Astrocyte of the hippocampus (primary cell): ENCODE measurements at regions not wholly inside any gene's neighbourhood (a gene's known extent, or its start where the extent isn't known, plus 50 kb on each side); places are given as distances from the start of the nearest gene placed in this dataset.
"Not testable (repeated sequence)": the region's sequence is repeated elsewhere in the genome, so short reads cannot be mapped to it uniquely, and the experiment has no call there.

Source experiments
- DNase-seq: peaks from one replicate; pipeline ENCODE4 v3.0.0; 2011; ENCODE audit warnings: low read depth, low spot score

DNA sequence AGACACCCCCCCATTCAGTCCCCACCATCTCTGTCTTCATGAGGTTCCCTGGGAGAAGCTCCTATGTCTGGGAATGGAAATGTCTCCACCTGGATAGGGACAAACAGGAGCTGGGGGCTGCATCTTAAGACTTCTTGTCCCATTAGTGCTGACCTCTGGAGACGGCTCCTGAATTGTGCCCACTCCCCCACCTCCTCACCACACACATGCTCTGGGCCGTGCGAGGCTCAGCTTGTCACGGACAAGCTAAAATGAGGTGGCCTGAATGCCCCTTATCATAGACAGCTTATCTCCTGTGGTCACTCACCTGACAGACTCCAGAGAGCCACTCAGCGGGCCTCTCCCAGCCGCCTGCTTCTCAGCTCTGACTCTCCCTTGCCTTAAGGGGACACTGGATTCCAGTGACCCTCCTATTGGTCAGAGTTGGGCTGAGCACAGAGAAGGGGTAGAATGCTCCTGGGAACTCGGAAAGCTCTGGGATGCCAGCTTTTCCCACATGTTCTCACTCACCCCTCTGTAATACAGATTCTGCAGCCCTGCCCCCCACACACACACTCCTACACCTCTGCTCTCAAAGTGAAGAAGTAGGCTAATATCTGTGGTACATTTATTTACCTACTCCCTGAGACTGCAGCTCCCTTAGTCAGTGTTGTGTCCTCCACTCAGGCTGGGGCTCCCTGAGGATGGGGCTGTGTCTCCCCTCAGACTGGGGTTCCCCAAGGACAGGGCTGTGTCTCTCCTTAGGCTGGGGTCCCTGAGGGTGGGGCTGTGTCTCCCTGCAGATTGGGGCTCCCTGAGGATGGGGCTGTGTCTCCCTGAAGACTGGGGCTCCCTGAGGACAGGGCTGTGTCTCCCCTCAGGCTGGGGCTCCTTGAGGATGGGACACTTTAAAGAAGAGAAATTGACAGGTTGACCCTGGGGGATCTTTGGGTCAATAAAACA, 167.5 kb downstream of the VEGFA start:
- no peak for DNase-seq

DNA sequence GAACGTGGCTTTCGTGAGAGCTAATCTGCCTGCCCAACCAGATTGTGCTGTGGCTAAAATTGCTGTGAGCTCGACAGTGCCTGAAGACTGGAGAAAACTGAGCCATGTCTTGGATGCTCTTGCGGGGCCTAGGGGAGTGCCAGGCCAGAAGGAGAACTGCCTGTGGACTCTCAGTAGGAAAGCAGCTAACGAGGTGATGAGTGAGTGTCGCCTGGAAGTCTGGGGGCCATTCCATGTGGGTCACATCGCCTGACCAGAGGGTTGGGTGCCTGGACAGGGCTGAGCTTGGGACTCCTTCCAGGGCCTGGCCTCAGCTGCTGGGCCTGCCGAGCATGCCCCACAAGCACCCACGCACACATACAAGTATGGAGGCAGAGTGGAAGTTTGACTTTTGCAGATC, 166.5 kb downstream of the VEGFA start:
- no peak for DNase-seq

DNA sequence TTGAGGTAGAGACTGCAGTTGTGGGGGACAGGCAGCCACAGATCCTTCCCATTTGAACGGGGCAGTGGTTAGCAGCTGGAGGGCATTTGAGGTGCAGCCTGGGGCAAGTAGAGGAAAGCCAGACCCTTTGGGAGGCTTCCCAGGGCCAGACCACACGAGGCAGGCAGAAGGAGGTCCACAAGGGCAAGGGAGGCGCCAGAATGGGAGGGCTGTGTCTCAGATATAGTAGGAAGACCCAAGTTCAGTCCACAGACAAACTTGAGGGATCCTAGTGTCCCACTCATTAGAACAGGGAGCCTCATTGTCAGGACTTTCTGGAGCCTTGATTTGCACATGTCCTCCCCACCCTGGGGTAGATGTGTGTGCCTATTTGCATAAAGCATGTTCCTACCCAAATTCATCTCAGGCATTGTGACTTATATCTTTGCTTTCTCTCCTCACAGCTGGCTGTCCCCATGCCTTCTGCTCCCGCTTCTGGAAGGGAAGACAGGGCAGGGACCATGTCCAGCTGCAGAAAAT, 166.0 kb downstream of the VEGFA start:
- DNase-seq = no peak

DNA sequence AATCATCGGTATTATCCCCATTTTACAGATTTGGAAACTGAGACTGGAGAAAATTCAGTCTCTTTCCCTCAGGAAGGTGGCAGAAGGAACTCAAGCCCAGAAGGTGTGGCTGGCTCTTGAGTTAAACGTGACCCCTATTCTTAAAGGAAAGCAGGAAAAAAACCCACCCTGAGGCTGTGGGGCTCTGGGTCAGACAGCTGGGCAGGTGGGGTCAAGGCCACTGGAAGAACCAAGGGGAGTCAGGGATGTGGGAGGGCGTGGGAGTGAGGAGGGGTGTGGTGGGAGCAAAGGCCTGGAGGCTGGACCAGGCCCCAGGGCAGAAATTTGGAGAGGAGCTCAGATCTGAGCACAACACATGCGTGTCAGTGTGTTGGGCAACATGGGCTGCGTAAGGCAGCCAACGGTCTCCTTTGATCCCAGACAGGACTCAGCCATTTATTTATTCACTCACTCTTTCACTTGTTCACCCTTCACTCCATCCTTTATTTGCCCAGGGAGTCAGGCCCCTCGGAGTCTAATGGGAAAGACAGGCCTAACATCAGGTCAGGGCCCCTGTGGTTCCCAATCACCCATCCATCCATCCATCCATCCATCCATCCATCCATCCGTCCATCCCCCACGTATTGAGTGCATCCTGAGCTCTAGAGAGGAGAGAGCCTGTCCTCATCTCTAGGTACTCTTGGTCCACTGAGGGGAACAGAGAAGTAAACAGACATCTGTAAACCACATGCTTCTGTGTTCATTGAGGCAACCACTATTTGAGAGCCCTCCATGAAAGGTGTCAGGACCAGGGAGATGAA, 165.0 kb downstream of the VEGFA start:
- no peak for DNase-seq

DNA sequence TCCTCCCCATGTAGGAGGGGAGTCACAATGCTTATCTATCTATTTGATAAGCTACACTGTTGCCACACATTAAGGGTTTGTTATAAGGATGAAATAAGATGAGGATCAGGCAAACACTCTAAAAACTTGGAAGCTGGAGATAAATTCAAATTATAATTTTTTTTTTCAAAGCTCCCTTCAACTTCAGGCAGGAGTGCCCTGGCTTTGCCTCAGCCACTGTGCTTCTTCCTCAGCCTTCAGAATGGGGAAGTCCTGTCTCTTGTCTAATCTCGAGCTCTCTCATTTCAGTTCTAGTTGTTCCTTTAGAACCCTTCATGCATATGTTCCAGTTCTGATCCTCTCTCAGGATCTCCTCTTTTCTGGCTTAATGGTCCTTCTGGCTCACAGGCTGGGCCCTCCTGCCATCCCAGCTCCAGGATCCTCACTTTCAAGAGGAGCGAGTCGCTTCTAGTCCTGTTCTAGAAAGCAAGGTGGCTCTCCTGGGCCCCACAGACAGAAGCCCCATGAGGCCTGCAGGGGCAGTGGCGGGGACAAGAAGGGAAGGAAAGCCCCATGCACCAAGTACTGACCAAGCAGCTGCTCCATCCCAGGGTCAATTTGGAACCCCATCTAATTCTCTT, 164.3 kb downstream of the VEGFA start:
- no peak for DNase-seq

DNA sequence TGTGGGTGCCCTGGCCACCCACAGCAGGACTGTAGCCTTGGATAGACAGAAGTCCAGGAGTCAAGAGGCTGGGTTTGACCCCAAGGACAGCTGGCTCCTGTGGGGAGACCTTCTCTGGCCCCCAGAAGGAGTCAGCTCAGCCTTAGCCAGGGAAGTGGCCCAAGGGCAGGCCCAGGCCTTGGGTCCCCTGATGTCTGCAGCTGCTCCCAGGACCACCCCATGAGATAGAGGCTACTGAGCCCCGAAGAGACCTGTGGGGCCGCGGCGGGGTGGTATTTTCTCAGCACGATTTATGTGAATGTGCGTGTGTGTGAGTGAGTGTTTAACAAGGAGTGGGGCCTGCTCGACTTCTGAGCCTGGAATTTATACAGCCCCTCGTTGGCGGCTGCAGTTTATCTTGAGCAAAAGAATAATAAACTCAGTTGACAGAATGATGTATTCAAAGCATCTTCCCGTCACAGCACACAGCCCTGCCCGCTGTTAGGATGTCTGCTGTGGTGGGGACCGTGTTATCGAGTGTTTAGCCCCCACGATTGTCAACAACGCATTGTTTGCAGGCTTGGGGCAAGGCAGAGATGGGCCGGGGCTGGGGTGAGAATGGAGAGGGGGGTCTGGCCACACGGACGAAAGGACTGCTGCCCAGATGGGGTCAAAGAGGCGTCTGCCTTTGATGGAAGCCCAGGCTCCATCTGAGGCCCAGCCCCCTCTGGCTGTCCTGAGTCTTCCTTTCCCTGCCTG, 163.3 kb downstream of the VEGFA start:
- no peak for DNase-seq

DNA sequence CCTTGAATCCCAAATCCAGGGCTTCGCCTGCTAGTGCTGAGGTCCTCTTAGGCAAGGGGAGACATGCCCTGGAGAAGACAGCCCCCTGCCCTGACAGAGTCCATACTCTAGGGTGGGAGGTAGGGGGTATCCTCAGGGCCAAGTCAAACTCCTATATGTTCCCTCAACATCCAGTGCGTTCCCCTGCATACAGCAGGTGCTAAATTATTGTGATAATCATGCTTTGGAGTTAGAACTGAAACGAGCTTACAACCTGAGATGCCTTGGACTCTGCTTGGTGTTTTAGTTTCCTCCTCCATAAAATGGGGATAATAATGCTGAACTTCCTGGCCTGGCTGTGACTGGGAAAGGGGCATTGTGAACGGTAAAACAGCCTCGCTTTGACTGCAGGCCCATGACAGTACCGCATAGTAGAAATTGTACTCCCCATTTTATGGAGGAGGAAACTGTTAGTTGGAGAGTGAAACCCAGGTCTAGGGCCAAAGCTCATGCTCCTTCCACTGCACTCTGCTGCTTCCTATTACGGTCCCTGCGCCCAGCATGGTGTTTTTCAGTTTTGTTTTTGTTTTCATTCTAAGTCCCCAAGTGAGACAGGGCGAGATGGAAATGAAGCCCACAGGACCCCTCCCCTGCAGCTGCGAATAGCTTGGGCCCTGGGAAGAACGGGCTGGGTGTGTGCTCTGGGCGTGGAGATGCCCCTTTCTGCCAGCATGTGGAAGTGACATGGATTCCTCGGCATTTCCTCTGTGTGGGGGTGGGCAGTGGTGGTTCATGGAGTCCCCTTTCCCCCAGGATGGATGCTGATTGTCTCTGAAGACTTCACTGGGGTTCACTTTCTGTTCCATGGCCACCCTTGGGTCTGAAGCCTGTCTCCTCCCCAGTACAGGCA, 162.5 kb downstream of the VEGFA start:
- DNase-seq = no peak

DNA sequence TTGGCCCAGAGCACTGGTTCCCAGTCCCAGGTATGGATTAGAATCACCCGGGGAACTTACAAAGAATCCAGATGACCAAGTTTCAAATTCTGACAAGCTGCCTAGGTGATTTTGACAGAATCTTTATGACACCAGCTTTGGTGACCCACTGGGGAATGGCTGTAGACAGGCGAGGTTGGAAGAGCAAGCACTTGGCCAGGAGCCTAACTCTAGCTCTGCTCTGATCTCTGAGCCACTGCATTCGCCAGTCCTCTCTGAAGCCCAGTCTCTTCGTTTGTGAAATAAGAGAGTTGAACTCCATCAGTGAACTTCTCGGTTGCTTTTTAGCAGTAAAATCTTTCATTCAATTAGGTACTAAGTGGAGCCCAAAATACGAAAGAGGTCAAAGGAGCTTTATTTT, 161.2 kb downstream of the VEGFA start:
- DNase-seq = no peak

DNA sequence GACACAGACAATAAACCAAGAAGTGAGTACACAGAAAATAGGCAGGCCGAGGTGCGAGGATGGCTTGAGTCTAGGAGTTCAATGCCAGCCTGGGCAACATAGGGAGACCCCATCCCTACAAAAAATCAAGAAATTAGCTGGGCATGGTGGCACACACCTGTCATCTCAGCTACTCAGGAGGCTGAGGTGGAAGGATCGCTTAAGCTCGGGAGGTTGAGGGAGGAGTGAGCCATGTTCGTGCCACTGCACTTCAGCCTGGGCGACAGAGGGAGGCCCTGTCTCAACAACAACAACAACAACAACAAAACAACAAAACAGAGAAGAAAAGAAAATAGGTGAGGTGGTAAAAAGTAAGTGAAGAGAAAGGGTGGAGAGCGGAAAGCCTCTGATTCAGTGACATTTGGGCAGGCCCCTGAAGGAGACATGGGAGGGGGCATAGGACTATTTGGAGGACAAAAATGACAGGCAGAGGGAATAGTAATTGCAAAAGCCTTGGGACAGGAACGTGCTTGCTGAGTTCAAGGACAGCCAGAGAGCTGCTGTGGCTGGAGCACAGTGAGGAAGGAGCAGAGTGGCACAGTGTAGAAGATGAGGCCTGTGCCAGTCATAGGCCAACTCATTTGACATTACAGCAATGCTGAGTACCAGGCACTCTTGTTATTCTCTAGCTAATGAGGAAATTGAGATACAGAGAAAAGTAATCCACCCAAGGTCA, 160.6 kb downstream of the VEGFA start:
- no peak for DNase-seq

DNA sequence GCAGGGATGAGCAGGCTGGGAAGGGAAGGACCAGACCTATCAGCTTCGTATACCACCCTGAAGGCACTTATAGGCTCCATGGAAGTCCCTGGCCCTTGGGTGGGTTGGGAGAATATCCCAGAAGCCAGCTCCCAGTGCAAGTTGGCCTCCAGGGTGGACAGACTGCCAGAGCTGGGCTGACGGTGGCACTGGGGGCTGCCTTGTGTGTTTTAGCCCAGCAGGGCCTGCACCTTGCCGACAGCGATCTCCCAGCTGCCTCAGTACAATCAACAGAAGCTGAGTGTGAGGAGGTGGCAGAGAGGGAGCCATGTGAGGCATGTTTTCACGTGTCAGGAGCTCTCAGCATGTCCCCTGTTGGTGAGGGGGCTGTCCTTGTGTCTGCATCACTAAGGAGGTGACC, 159.5 kb downstream of the VEGFA start:
- DNase-seq = no peak

DNA sequence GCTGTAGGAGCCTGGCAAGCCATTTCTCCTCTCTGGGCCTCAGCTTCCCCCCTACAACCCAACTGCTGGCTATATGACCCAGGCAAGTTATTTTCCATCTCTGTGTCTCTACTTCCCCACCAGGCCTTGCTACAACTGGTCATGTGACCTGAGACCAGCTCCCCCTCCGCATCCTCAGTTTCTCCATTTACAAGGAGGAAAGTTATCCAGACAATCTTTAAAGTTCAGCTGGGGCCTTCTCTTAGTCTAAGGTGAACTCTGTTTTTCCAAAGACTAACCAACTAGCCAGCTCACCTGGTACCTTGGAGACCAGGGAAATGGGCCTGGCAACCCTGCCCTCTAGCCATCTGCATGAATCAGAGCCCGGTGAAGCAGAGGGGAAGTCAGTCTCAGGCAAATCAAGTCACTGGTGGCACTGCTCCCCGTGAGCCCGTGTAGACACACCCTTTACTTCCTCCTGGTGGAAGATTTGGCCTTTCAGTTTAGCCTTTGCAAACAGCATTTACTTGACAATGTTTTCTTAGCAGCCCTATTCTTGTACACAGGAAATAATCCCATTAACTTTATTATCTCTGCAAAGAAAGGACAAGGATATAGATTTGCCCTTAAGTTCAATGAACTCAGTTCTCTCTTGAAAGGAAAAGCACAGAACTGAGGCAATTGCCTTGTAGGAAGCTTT, 157.7 kb downstream of the VEGFA start:
- no peak for DNase-seq

DNA sequence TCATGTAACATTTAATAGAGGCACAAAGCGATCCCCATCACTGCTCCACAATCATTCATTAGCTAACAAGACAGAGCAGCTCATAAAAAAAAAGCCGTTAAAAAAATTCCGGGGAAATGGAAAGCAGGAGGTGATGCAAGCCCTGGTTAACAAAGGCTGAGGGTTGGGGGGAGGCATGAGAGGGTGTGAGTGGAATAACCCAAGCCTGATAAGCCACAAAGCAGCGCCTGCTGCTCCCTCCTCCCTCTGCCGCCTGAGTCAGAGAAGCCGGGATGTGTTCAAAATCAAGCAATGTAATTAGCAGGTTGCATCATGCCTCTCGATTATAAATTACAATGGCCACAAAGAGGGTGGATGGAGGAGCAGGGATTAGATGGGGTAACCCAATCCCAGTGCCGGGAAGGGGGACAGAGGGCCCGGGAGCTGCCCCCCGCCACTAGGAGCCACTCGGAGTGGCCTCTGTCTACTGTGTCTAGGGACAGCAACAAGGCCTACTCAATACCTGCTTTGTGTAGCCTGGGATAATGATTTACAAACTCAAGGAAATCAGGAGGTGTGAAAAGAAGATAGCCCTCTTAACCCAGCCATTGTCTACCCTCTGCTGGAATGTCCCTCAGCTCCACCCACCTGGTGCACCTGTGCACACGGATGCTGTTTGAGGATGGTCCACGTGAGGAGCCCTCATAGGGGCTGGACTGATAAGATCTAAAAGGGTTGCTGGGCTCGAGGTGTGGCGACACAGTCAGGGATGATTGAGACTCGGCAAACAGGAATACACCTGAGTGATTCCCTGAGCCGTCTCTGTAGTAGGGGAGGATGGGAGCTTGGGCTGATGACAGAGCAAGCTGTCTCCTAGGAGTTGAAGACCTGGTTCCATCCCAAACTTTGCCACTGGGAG, 156.9 kb downstream of the VEGFA start:
- DNase-seq = peak; percentile 94

DNA sequence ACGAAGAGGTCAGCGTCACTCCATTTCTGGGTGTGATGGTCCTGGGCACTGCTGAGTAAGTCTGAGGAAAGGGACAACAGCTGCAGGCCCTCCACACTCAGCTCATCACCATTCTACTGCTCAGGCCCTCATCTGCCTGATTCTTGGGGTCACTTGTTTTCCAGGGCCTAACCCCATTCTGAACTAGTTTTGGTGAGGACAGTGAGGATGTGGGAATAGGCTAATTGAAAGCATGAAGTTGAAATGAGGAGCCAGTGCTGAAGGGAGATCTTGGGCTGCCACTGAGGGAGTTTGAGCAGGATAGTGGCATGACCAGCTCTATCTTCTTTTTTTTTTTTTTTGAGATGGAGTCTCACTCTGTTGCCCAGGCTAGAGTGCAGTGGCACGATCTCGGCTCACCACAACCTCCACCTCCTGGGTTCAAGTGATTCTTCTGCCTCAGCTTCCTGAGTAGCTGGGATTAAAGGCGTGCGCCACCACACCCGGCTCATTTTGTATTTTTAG, 155.7 kb downstream of the VEGFA start:
- DNase-seq = not testable (repeated sequence)

DNA sequence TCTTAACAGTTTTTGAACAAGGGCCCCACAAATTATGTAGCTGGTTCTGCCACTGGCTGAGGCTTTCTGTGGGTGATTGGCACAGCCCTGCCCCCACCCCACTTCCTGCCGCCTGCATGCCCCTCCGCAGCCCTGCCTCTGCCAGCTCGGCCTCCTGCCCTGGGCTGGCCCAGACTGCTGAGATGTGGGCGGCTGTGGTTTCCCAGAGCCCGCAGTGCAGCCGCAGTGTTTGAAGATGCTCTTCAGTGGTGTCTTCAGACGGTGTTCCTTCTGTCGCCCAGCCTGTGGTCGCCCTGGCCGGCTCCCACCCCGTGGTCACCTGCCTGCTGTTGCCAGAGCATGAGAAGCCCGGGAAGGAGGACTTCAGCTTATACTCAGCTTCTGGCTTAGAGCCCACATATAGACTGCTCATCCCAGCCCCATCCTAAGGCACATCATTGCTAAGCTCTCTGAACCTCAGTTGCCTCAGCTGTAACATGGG, 154.3 kb downstream of the VEGFA start:
- peak; percentile 68 for DNase-seq

DNA sequence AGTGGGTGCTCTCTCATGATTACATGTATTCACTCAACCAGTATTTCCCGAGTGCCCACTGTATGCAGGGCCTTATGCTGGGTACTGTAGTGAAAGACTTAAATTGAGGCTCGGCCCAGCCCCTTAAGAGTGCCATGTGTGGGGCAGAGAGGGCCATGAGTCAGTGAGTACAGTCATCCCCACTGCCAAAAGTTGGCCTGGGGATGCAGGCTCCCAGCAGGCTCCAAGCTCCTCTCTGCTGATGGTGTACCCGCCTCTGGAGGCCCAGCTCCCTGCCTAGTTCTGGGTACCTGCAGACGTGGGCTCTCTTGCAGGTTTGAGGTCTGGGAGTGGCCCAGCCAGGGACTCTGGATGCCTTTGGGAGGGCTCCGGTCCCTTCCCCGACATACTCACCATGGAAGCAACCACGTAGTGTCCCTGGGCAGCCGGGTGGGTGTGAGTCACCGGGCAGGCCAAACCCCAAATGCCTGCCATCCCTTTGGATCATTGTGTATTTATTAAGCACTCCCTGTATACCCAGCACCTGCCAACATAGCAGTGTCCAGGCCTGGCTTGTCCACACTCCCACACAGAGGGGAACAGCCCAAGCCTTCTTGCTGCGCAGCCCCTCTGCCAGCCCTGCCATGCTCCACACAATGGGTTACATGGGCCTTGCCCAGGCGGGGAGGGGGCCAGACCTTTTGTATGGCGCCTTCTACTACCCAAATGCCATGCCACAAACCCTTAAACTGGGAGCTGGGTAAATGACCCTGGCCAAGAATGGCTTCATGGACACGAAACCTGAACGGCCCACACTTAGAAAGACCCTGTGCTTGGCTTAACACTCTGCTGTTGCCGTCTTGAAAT, 153.6 kb downstream of the VEGFA start:
- peak; percentile 55 for DNase-seq

DNA sequence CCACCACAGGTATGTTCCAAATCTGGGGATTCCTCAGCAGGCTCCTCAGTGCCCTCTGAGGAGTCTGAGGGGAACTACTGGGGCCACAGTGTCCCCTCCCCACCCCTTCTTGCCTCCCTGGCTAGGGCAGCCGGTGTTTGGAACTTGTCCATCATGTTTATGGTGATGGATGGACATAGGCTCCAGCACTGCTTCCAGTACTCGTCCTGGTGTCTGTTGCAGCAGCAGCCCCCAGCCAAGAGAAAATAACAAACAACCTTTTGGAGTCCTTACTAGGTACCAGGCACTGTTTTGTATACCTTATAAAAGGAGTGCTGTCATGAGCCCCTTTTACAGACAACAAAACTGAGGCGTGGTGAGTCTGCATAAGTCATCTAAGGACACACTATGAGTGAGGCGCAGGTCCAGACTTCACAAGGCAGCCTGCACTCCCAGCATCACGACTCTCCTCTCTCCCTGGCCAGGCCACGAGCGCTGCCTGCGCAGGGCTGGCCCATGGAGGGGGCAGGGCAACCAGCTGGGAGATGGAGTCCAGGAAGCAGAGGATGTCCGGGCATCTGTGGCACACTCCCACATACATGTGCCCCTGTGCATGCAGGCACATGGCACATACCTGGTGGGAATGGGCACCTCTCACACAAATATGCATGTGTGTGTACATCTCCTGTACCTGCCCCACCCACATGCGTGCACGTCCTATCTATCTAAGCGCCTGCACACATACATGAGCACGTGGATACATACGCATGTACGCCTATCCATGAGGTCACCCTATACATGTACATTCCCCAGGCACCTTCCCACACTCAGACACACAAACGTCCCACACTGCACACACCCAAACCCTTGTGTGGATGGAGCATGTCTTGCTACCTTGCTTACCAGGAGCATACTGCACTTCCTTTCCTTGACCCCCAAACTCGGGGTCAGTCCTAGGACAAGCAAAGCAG, 152.7 kb downstream of the VEGFA start:
- no peak for DNase-seq
